ENCODE measurements at regions not wholly inside any gene's neighbourhood (a gene's known extent, or its start where the extent isn't known, plus 50 kb on each side); places are given as distances from the start of the nearest gene placed in this dataset.

- TF ChIP-seq CTCF (IDR thresholded peaks at IDR 0.05) (no peak), POLR2A (IDR thresholded peaks at IDR 0.05) (no peak)
Measured at GRCh38 chr1:25116832-25117231, 115.5 kb downstream of the SYF2 start.
